CD4-positive, alpha-beta T cell (primary cell): ENCODE measurements at regions not wholly inside any gene's neighbourhood (a gene's known extent, or its start where the extent isn't known, plus 50 kb on each side); places are given as distances from the start of the nearest gene placed in this dataset.

Source experiments
- ATAC-seq: fragments of 200-7000 bp; cut with Tn5 transposase; one replicate; pipeline ENCODE4 v1.10.0; 2022; ENCODE audit warnings: mild to moderate bottlenecking; ENCODE audit not compliant: poor library complexity
- CTCF ChIA-PET: fragments of 350-600 bp; sonication (Branson Sonifier 250); formaldehyde crosslinking; loops from one replicate; lab custom pipeline; 2021; ENCODE audit warnings: antibody characterized with exemption, inconsistent platforms; lab: Charles Lee
- POLR2A ChIA-PET: fragments of 350-600 bp; sonication (Branson Sonifier 250); formaldehyde crosslinking; loops from one replicate; lab custom pipeline; 2021; ENCODE audit warnings: antibody characterized with exemption, inconsistent platforms; lab: Charles Lee
- DNase-seq, 14 experiments: peaks; one replicate each; pipeline ENCODE4 v3.0.0-alpha.2; 2013 to 2020; ENCODE audit warnings: mixed read lengths in 2 of 14
- H3K27ac ChIP-seq, 2 donors: one replicate each; pipeline versions ENCODE4 v1.5.1 to v1.7.0; 2013; ENCODE audit warnings: low read length in 2 of 2, low read depth in 1 of 2, mild to moderate bottlenecking in 1 of 2
- H3K27me3 ChIP-seq, 2 experiments: 1 replicate in 1 of 2; 2 replicates in 1 of 2; pipeline versions ENCODE4 v1.6.1 to v1.7.0; 2013; ENCODE audit warnings: low read length in 2 of 2, control low read depth in 1 of 2, mild to moderate bottlenecking in 1 of 2, moderate library complexity in 1 of 2; ENCODE audit not compliant: insufficient read depth in 2 of 2, control insufficient read depth in 1 of 2
- H3K36me3 ChIP-seq: one replicate; pipeline ENCODE4 v1.6.1; 2013; ENCODE audit warnings: low read length, control low read depth; ENCODE audit not compliant: insufficient read depth
- H3K4me1 ChIP-seq: one replicate; pipeline ENCODE4 v1.6.1; 2013; ENCODE audit warnings: low read length, control low read depth; ENCODE audit not compliant: insufficient read depth
- H3K4me3 ChIP-seq: one replicate; pipeline ENCODE4 v1.5.1; 2013; ENCODE audit warnings: mild to moderate bottlenecking, low read length, moderate library complexity
- H3K9me3 ChIP-seq, 2 experiments: 1 replicate in 1 of 2; 2 replicates in 1 of 2; pipeline versions ENCODE4 v1.6.1 to v1.7.0; 2013; ENCODE audit warnings: low read length in 2 of 2, mild to moderate bottlenecking in 2 of 2, control low read depth in 1 of 2, moderate library complexity in 1 of 2; ENCODE audit not compliant: control insufficient read depth in 1 of 2, insufficient read depth in 1 of 2
- H3K27ac Mint-ChIP-seq: one replicate; pipeline ENCODE4 v1.8.0; 2020; ENCODE audit warnings: mixed read lengths
- H3K27me3 Mint-ChIP-seq: one replicate; pipeline ENCODE4 v1.8.0; 2021; ENCODE audit warnings: mixed read lengths
- H3K36me3 Mint-ChIP-seq: one replicate; pipeline ENCODE4 v1.8.0; 2021; ENCODE audit warnings: low read depth, mixed read lengths
- H3K4me1 Mint-ChIP-seq: one replicate; pipeline ENCODE4 v1.8.0; 2021; ENCODE audit warnings: low read depth, mixed read lengths
- H3K4me3 Mint-ChIP-seq: one replicate; pipeline ENCODE4 v1.8.0; 2020; ENCODE audit warnings: mild to moderate bottlenecking, mixed read lengths
- H3K9me3 Mint-ChIP-seq: one replicate; pipeline ENCODE4 v1.8.0; 2020; ENCODE audit warnings: mixed read lengths
- CTCF ChIP-seq: fragments of 200-600 bp; IDR thresholded peaks from one replicate; pipeline ENCODE4 v1.8.0; 2022; ENCODE audit warnings: antibody characterized with exemption, mild to moderate bottlenecking
- intact Hi-C, 2 experiments: fragments of 100-400 bp; cut with DNase I in 1 of 2; cut with micrococcal nuclease in 1 of 2; formaldehyde crosslinking; loops; one replicate each; pipeline versions ENCODE4 v1.15.1 to v1.9.0; 2023 to 2025; cut with DNase I, micrococcal nuclease

DNA sequence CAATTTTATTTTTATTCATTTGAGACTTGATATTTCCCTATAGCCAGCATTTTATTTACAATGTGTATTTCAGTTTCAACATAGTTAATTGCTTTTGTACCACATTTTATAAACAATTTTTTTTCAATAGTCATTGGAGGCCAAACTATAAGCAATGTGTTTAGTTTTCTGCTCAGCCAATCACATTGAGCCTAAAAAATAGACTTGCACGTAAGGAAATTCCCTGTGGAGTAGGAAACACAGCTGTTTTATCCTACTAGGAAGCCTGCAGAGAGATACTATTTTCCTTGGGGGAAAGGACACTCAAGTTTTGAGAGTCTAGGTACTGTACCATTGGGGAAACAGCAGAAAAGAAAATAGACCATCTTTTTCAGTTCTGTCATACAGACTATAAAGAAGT, 410.2 kb upstream of the GOT2 start:
- Mint-ChIP-seq H3K27ac (no peak overlapping the region), H3K9me3 (no peaks in the 10 kb centered on the region), H3K27me3 (no peaks in the 10 kb centered on the region), H3K4me3 (no peak overlapping the region), H3K36me3 (no peaks in the 10 kb centered on the region), H3K4me1 (no peaks in the 10 kb centered on the region)
- no peak for ATAC-seq
- ChIA-PET POLR2A (no interaction called here), CTCF (no interaction called here)
- no peak overlapping the region for H3K4me3 ChIP-seq
- no peak for TF ChIP-seq CTCF
- H3K36me3 ChIP-seq: no peaks in the 10 kb centered on the region
- intact Hi-C loops: no loop called here
- no peaks in the 10 kb centered on the region for H3K4me1 ChIP-seq
- no peak overlapping the region for H3K27ac ChIP-seq
- H3K9me3 ChIP-seq: peaks cover under 1 to 9% of the 10 kb centered on the region in 2 experiments
- DNase-seq: no peak
- no peaks in the 10 kb centered on the region for H3K27me3 ChIP-seq

GRCh38 chr16:59126486-59126885, 392.4 kb upstream of the GOT2 start:
- peaks cover 3% of the 10 kb centered on the region for H3K9me3 Mint-ChIP-seq
- no peak for DNase-seq
- no peak for TF ChIP-seq CTCF
- Histone ChIP-seq H3K4me1 (no peaks in the 10 kb centered on the region), H3K36me3 (no peaks in the 10 kb centered on the region), H3K27ac (no peak overlapping the region), H3K4me3 (no peak overlapping the region), H3K27me3 (no peaks in the 10 kb centered on the region), H3K9me3 (no peaks in the 10 kb centered on the region)
- intact Hi-C loops: no loop called here
- no peak for ATAC-seq
- H3K27ac Mint-ChIP-seq: no peak overlapping the region
- H3K27me3 Mint-ChIP-seq: no peaks in the 10 kb centered on the region
- H3K4me1 Mint-ChIP-seq: no peaks in the 10 kb centered on the region
- POLR2A ChIA-PET: no interaction called here
- no peaks in the 10 kb centered on the region for H3K36me3 Mint-ChIP-seq
- CTCF ChIA-PET: no interaction called here
- no peak overlapping the region for H3K4me3 Mint-ChIP-seq

GRCh38 chr16:59124056-59124455, 389.9 kb upstream of the GOT2 start:
- Histone ChIP-seq H3K4me1 (no peaks in the 10 kb centered on the region), H3K27ac (no peak overlapping the region), H3K4me3 (no peak overlapping the region), H3K9me3 (no peaks in the 10 kb centered on the region), H3K27me3 (no peaks in the 10 kb centered on the region), H3K36me3 (no peaks in the 10 kb centered on the region)
- intact Hi-C loops: no loop called here
- TF ChIP-seq CTCF: no peak
- Mint-ChIP-seq H3K4me1 (no peaks in the 10 kb centered on the region), H3K4me3 (no peak overlapping the region), H3K27ac (no peak overlapping the region), H3K27me3 (no peaks in the 10 kb centered on the region), H3K9me3 (peaks cover 8% of the 10 kb centered on the region), H3K36me3 (no peaks in the 10 kb centered on the region)
- DNase-seq (no peak), ATAC-seq (no peak)
- ChIA-PET CTCF (interaction anchor here (0.9 kb wide), 1 partner anchor 10 kb away, joined by 3 read pairs; no protein-coding TSS in a partner anchor), POLR2A (no interaction called here)
